8988T (cell line): ENCODE measurements at regions not wholly inside any gene's neighbourhood (a gene's known extent, or its start where the extent isn't known, plus 50 kb on each side); places are given as distances from the start of the nearest gene placed in this dataset.
"Not testable (repeated sequence)": the region's sequence is repeated elsewhere in the genome, so short reads cannot be mapped to it uniquely, and the experiment has no call there.

Experiments
- DNase-seq: peaks from one replicate; pipeline ENCODE4 v3.0.0; 2011

DNA sequence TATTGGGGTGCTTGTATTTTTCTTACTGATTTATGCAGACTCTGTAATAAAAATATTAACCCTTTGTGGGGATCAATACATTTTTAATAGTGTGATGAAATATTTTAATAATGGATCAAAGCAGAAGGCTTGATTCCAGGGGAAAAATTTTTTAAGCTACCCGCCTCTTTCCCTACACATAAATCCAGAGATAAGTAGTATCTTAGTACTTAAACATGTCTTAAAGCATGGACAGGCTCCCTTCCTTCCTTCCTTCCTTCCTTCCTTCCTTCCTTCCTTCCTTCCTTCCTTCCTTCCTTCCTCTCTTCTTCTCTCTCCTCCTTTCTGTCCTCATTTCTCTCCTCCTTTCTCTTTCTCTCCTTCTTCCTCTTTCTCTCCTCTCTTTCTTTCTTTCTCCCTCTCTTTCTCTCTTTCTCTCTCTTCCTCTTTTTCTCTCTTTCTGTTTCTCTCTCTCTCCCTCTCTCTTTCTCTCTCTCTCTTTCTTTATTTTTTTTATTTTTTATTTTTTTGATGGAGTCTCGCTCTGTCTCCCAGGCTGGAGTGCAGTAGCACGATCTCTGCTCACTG lies 78.0 kb upstream of the SPRY4 start:
- DNase-seq: no peak

- DNase-seq: no peak
Observed at GRCh38 chr5:142400415-142400814, 75.6 kb upstream of the SPRY4 start.

DNA sequence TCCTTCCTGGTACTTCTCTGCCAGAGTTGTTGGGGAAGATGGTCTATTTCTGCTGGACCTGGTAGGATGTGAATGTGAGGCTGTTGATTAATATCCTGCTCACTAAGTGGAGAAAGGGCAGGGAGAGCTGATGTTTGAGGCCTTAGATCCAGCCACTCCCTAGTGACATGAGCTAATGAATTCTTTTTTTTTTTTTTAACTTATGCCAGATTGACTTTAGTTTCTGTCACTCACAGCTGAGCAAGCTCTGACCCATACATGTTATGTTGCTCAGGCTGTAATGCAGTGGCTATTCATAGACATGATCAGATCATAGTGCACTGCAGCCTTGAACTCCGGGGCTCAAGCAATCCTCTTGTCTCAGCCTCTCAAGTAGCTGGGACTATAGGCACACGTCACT lies 75.1 kb upstream of the SPRY4 start:
- DNase-seq: no peak

DNA sequence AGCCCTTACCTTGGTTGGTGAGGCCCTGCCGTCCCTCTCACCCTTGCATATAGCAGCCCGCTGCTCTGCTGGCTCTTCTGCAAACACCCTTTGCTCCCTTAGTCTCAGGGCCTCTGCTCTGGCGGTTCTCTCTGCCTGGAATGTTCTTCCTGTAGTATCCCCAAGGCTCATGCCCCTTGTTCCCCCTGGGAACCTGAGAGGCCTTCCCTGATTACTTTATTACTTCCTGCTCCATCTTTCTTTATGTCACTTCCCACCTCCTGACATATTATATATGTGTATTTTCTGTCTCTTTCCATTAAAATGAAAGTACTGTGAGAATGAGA lies 73.9 kb upstream of the SPRY4 start:
- no peak for DNase-seq

DNA sequence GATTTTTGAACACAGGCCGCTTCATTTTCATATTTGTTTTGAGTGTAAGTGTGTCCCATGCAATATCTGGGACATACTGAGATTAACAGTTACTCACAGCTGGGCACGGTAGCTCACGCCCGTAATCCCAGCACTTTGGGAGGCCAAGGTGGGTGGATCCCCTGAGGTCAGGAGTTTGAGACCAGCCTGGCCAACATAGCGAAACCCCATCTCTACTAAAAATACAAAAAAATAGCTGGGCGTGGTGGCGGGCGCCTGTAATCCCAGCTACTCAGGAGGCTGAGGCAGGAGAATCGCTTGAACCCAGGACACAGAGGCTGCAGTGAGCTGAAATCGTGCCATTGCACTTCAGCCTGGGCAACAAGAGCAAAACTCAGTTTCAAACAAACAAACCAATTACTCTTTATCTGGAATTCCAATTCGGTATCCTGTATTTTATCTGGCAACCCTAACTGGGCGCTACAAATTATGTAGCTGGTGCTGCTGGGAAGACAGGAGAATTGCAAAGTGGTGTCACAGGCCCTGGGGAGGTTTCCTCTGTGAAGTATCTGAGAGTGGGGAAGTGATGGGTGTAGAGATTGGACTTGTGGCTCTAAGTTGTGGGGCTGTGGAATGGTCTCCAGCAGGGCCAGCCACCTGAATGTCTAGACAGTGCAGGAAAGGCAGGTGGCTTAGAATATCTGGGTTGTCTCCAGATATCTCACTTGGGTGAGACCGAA lies 73.3 kb upstream of the SPRY4 start:
- not testable (repeated sequence) for DNase-seq

DNA sequence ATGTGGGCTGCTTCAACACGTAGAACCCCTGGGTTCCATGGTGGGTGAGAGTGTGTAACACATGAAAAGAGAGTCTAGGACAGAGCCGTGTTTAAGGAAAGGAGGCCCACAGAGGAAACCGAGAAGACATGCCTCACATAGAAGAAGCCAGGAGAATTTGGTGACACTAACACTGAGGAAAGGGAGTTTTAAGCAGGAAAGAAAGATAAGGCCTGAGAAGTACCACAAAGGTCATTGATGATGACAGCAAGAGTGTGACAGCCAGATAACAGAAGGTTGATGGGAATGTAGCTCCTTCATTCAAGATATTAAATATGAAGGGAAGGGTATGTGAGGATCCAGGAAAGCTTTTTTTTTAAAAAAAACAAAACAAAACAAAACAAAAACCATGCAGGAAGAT lies 72.4 kb upstream of the SPRY4 start:
- no peak for DNase-seq

DNA sequence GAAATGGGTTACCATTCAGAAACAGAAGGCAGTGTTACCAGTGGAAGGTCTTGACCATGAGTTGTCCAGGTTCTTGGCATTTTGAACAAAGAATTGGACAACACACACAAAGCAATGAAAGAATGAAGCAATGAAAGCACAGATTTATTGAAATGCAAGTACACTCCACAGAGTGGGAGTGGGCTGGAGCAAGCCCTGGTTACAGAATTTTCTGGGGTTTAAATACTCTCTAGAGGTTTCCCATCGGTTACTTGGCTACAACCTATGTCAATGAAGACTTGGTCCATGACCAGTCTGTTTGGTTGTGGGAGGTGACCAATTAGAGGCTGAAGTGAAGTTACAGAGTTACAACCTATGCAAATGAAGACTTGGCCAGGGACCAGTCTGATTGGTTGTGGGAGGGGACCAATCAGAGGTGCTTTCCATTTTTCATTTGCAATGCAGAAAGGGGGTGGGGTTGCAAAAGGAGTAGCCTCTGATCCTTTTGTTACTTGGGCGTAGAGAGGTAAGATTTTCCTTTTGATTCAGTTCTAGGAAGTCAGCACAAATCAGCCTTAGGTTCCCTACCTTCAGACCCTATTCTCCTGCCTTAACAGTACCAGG lies 71.7 kb upstream of the SPRY4 start:
- no peak for DNase-seq

DNA sequence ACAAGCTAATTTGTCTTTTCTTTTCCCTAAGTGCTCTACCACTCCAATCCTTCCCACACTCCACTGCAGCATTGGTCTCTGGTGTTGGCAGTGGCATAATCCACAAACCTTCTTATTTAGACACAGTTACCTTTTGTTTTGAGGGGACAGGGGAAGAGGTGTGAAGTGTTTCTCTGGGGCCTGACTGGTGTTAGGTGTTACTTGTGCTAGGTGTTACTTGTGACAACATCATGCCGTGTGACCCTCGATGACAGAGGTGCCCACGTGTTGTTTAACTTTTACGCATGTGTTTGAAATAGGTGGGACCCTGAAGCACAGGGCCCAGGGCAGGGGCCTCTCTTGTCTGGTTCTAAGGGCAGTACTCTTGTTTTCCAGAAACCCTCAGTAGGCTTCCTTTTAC lies 70.5 kb upstream of the SPRY4 start:
- DNase-seq: no peak

- no peak for DNase-seq
Observed at GRCh38 chr5:142391058-142391845, 66.4 kb upstream of the SPRY4 start.

GRCh38 chr5:142390334-142390733 lies 65.5 kb upstream of the SPRY4 start:
- DNase-seq: no peak

DNA sequence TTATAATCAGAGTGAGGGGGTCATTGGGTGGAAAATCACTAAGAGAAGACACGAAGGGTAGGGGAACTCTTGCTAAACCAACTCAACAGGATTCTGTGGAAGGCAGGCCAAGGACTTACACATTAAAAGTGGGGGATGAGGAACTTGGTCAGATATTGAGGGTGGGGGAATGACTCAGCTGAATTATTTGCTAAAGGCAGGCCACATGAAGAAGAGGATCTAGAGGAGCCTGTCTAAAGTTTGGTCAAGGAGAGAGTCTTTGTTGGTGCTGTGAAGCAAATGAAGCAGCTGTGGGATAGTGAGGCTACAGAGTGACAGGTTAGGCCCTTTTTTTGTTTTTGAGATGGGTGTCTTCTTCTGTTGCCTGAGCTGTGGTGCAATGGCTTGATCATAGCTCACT lies 63.9 kb upstream of the SPRY4 start:
- no peak for DNase-seq

GRCh38 chr5:142387024-142387682 lies 62.3 kb upstream of the SPRY4 start:
- no peak for DNase-seq

- no peak for DNase-seq
Observed at GRCh38 chr5:142386137-142387023, 61.6 kb upstream of the SPRY4 start.

- DNase-seq: no peak
Observed at GRCh38 chr5:142385194-142385593, 60.4 kb upstream of the SPRY4 start.

GRCh38 chr5:142384014-142384413 lies 59.2 kb upstream of the SPRY4 start:
- no peak for DNase-seq

DNA sequence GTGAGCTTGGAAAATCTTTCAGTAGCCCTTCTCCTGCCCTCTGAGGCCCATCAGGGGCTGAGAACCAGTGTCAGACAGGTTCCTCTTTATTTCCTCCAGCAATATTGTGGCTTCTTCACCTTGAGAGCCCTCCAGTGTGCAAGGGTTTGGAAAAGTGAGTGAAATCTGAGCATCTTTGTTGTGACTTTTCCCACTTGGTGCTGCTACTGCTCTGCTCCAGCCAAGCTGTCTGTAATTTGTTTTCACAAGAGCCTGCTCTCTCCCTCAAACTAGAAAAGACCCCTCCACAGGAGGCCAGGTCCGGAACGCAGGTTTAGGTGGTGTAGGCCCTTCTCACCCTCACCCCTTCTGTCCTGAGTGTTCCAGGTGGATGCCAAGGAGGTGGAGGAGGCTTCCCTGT lies 57.4 kb upstream of the SPRY4 start:
- DNase-seq: no peak

GRCh38 chr5:142378737-142379634 lies 54.2 kb upstream of the SPRY4 start:
- DNase-seq: no peak

DNA sequence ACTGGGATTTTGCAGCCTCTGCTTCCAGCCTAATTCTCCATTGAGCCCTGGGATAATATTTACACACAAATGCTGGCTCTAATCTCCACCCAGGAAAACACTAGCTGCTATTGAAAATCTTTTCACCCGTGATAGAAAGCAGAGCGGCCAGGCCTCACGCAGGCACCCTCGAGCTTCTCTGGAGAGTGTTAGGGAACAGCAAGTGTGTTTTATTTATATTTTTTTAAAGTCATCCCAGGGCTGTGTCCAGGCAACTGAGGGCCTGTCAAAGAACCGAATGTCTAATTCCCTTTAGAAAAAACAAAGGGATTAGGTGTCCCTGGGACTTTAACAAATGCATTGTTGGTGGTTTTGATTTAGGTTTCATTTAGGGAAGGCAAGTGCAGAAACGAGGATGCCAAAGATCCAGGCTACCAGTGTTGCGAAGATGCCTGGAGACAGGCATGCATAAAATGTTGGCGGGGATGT lies 51.2 kb upstream of the SPRY4 start:
- DNase-seq: no peak
